ENCODE measurements at regions not wholly inside any gene's neighbourhood (a gene's known extent, or its start where the extent isn't known, plus 50 kb on each side); places are given as distances from the start of the nearest gene placed in this dataset.

DNA sequence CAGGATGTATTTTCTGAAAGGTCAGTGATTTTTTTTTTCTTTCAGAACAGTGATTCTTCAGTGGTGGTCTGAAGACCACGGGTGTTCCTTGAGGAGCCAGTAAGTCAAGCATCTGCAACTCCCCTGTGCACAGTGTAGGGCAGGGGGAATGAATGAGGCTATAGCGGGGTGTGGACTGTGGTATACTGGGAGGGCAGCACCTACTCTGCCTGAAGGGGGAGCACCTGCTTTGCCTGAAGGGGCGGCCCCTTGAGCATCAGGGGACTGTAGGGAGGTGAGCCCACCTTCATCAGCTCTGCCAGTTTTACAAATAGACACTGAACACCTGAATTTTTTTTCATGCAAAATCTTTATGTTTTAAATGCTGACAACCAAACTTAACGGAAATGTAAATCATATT lies 77.5 kb upstream of the RIPOR2 start:
- H3K27ac ChIP-seq: peak overlapping the region; percentile 16 to 39; a peak in 1 of 6 replicates
- DNase-seq (ENCODE audit: low read depth in 1 of 2, low spot score in 1 of 2) (no peak), FAIRE-seq (no peak), ATAC-seq (peak in 1 of 2 experiments; percentile 65; a peak in 3 of 6 replicates)
- H3K4me1 ChIP-seq: peaks cover 46% of the 10 kb centered on the region
- TF ChIP-seq SREBF2 (IDR thresholded peaks at IDR 0.05) (no peak), HDAC2 (IDR thresholded peaks at IDR 0.05) (no peak)
- TF ChIP-seq, protein P1, sequence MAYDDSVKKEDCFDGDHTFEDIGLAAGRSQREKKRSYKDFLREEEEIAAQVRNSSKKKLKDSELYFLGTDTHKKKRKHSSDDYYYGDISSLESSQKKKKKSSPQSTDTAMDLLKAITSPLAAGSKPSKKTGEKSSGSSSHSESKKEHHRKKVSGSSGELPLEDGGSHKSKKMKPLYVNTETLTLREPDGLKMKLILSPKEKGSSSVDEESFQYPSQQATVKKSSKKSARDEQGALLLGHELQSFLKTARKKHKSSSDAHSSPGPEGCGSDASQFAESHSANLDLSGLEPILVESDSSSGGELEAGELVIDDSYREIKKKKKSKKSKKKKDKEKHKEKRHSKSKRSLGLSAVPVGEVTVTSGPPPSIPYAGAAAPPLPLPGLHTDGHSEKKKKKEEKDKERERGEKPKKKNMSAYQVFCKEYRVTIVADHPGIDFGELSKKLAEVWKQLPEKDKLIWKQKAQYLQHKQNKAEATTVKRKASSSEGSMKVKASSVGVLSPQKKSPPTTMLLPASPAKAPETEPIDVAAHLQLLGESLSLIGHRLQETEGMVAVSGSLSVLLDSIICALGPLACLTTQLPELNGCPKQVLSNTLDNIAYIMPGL (CRISPR knock-in tag; IDR thresholded peaks at IDR 0.05; ENCODE audit: borderline replicate concordance): no peak
- H3K4me3 ChIP-seq: no peak overlapping the region
- ChIA-PET CTCF (no interaction called here), POLR2A (no interaction called here)
- 48% methylated on average over 4 of the region's 4 CpGs for WGBS (ENCODE audit: missing lambda C conversion rate)
- no peaks in the 10 kb centered on the region for H3K9me3 ChIP-seq
- peak overlapping the region; percentile 32 for H3K4me2 ChIP-seq

DNA sequence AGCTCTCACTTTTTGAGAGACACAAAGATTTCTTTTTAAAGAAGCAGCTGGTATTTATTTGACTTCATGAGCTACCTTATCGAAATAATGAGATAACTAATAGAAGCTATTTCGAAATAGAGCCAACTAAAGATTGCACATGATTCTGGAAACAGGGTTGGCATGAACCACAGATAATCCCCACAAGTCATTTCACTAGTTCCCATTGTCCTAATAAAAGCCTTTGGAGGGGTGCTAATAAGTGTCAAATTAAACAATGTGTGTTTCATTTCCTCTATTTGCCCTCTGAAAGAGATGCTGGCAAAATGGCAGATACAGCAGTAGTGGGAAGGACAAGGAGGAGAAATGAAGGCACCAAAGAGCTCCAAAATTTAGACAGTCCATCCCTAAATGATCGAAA lies 78.6 kb upstream of the RIPOR2 start:
- ChIA-PET POLR2A (interaction anchor here (0.5 kb wide), 1 partner anchor 115 kb away, joined by 3 read pairs; no protein-coding TSS in a partner anchor), CTCF (interaction anchor here (1.0 to 1.2 kb wide), 2 partner anchors 23 to 32 kb away, joined by 3 read pairs; no protein-coding TSS in a partner anchor)
- ATAC-seq (no peak), FAIRE-seq (no peak), DNase-seq (ENCODE audit: low read depth in 1 of 2, low spot score in 1 of 2) (no peak)
- Histone ChIP-seq H3K4me1 (peaks cover 46% of the 10 kb centered on the region), H3K27ac (peak overlapping the region in 1 of 2 experiments; percentile 34; a peak in 1 of 6 replicates), H3K4me2 (no peak overlapping the region), H3K4me3 (no peak overlapping the region), H3K9me3 (no peaks in the 10 kb centered on the region)
- WGBS (ENCODE audit: missing lambda C conversion rate): 55% methylated on average over 3 of the region's 3 CpGs
- TF ChIP-seq HEYL (CRISPR knock-in tag; IDR thresholded peaks at IDR 0.05) (no peak), ZFP36 (IDR thresholded peaks at IDR 0.05; ENCODE audit: borderline replicate concordance, partially characterized antibody) (no peak), CHD2 (IDR thresholded peaks at IDR 0.05; ENCODE audit: low read length, partially characterized antibody) (no peak), RFX5 (IDR thresholded peaks at IDR 0.05) (no peak), CBX2 (IDR thresholded peaks at IDR 0.05; ENCODE audit: borderline replicate concordance, low read depth) (no peak), NPAS2 (CRISPR knock-in tag; IDR thresholded peaks at IDR 0.05; ENCODE audit: borderline replicate concordance) (no peak), HOXA7 (CRISPR knock-in tag; IDR thresholded peaks at IDR 0.05) (no peak)
- TF ChIP-seq, protein P2, sequence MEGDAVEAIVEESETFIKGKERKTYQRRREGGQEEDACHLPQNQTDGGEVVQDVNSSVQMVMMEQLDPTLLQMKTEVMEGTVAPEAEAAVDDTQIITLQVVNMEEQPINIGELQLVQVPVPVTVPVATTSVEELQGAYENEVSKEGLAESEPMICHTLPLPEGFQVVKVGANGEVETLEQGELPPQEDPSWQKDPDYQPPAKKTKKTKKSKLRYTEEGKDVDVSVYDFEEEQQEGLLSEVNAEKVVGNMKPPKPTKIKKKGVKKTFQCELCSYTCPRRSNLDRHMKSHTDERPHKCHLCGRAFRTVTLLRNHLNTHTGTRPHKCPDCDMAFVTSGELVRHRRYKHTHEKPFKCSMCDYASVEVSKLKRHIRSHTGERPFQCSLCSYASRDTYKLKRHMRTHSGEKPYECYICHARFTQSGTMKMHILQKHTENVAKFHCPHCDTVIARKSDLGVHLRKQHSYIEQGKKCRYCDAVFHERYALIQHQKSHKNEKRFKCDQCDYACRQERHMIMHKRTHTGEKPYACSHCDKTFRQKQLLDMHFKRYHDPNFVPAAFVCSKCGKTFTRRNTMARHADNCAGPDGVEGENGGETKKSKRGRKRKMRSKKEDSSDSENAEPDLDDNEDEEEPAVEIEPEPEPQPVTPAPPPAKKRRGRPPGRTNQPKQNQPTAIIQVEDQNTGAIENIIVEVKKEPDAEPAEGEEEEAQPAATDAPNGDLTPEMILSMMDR (IDR thresholded peaks at IDR 0.05): no peak
- TF ChIP-seq, protein P3, sequence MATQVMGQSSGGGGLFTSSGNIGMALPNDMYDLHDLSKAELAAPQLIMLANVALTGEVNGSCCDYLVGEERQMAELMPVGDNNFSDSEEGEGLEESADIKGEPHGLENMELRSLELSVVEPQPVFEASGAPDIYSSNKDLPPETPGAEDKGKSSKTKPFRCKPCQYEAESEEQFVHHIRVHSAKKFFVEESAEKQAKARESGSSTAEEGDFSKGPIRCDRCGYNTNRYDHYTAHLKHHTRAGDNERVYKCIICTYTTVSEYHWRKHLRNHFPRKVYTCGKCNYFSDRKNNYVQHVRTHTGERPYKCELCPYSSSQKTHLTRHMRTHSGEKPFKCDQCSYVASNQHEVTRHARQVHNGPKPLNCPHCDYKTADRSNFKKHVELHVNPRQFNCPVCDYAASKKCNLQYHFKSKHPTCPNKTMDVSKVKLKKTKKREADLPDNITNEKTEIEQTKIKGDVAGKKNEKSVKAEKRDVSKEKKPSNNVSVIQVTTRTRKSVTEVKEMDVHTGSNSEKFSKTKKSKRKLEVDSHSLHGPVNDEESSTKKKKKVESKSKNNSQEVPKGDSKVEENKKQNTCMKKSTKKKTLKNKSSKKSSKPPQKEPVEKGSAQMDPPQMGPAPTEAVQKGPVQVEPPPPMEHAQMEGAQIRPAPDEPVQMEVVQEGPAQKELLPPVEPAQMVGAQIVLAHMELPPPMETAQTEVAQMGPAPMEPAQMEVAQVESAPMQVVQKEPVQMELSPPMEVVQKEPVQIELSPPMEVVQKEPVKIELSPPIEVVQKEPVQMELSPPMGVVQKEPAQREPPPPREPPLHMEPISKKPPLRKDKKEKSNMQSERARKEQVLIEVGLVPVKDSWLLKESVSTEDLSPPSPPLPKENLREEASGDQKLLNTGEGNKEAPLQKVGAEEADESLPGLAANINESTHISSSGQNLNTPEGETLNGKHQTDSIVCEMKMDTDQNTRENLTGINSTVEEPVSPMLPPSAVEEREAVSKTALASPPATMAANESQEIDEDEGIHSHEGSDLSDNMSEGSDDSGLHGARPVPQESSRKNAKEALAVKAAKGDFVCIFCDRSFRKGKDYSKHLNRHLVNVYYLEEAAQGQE (IDR thresholded peaks at IDR 0.05): no peak
- TF ChIP-seq, protein P4, sequence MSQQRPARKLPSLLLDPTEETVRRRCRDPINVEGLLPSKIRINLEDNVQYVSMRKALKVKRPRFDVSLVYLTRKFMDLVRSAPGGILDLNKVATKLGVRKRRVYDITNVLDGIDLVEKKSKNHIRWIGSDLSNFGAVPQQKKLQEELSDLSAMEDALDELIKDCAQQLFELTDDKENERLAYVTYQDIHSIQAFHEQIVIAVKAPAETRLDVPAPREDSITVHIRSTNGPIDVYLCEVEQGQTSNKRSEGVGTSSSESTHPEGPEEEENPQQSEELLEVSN (IDR thresholded peaks at IDR 0.05; ENCODE audit: borderline replicate concordance, low read depth): no peak
